ENCODE measurements at regions not wholly inside any gene's neighbourhood (a gene's known extent, or its start where the extent isn't known, plus 50 kb on each side); places are given as distances from the start of the nearest gene placed in this dataset.

- TF ChIP-seq POLR2A (IDR thresholded peaks at IDR 0.05), result no peak
- TF ChIP-seq CTCF (IDR thresholded peaks at IDR 0.05), result no peak
- intact Hi-C loops (cut with DNase I; ENCODE audit: low total_unique reads), result no loop called here
- no peaks in the 10 kb centered on the region for H3K4me1 ChIP-seq
- H3K27me3 ChIP-seq, result no peaks in the 10 kb centered on the region
- DNase-seq, result peak in 1 of 2 donors; percentile 32
- H3K4me3 ChIP-seq, result no peak overlapping the region
- H3K27ac ChIP-seq, result peak overlapping the region; percentile 53 to 59
- H3K36me3 ChIP-seq, result no peaks in the 10 kb centered on the region
- no peaks in the 10 kb centered on the region for H3K9me3 ChIP-seq
Measured at GRCh38 chr21:34004013-34004938, 69.1 kb upstream of the MRPS6 start.

GRCh38 chr21:34003428-34003827 lies 70.0 kb upstream of the MRPS6 start:
- no peaks in the 10 kb centered on the region for H3K9me3 ChIP-seq
- intact Hi-C loops (cut with DNase I; ENCODE audit: low total_unique reads), result no loop called here
- TF ChIP-seq POLR2A (IDR thresholded peaks at IDR 0.05) (no peak), CTCF (IDR thresholded peaks at IDR 0.05) (no peak)
- H3K27ac ChIP-seq, result peak overlapping the region in 1 of 2 donors; percentile 53
- no peak for DNase-seq
- H3K4me3 ChIP-seq, result no peak overlapping the region
- no peaks in the 10 kb centered on the region for H3K4me1 ChIP-seq
- no peaks in the 10 kb centered on the region for H3K36me3 ChIP-seq
- H3K27me3 ChIP-seq, result no peaks in the 10 kb centered on the region

GRCh38 chr21:34000375-34000774 lies 73.0 kb upstream of the MRPS6 start:
- TF ChIP-seq POLR2A (IDR thresholded peaks at IDR 0.05), result no peak
- no peak for TF ChIP-seq CTCF (IDR thresholded peaks at IDR 0.05)
- Histone ChIP-seq H3K36me3 (no peaks in the 10 kb centered on the region), H3K27me3 (no peaks in the 10 kb centered on the region), H3K4me1 (no peaks in the 10 kb centered on the region), H3K9me3 (no peaks in the 10 kb centered on the region), H3K27ac (no peak overlapping the region), H3K4me3 (no peak overlapping the region)
- intact Hi-C loops (cut with DNase I; ENCODE audit: low total_unique reads), result no loop called here
- DNase-seq, result no peak

GRCh38 chr21:33998809-33999208 lies 74.6 kb upstream of the MRPS6 start:
- Histone ChIP-seq H3K4me3 (no peak overlapping the region), H3K36me3 (no peaks in the 10 kb centered on the region), H3K9me3 (no peaks in the 10 kb centered on the region), H3K27ac (no peak overlapping the region), H3K27me3 (no peaks in the 10 kb centered on the region), H3K4me1 (no peaks in the 10 kb centered on the region)
- TF ChIP-seq POLR2A (IDR thresholded peaks at IDR 0.05) (no peak), CTCF (IDR thresholded peaks at IDR 0.05) (no peak)
- no peak for DNase-seq
- intact Hi-C loops (cut with DNase I; ENCODE audit: low total_unique reads), result no loop called here

GRCh38 chr21:33998402-33998801 lies 75.0 kb upstream of the MRPS6 start:
- no peak overlapping the region for H3K27ac ChIP-seq

More at GRCh38 chr21:33998402-33998801, 75.0 kb upstream of the MRPS6 start:
- H3K36me3 ChIP-seq, result no peaks in the 10 kb centered on the region
- intact Hi-C loops (cut with DNase I; ENCODE audit: low total_unique reads), result no loop called here
- no peak for DNase-seq
- H3K9me3 ChIP-seq, result no peaks in the 10 kb centered on the region
- H3K4me1 ChIP-seq, result no peaks in the 10 kb centered on the region
- TF ChIP-seq POLR2A (IDR thresholded peaks at IDR 0.05), result no peak
- TF ChIP-seq CTCF (IDR thresholded peaks at IDR 0.05), result no peak
- no peak overlapping the region for H3K4me3 ChIP-seq
- no peaks in the 10 kb centered on the region for H3K27me3 ChIP-seq
